HG02571 (cell line): ENCODE measurements at regions not wholly inside any gene's neighbourhood (a gene's known extent, or its start where the extent isn't known, plus 50 kb on each side); places are given as distances from the start of the nearest gene placed in this dataset.
"Not testable (repeated sequence)": the region's sequence is repeated elsewhere in the genome, so short reads cannot be mapped to it uniquely, and the experiment has no call there.

Experiments used
- ATAC-seq: cut with Tn5 transposase; IDR thresholded peaks from one replicate; pipeline ENCODE4 v1.9.1; 2021; ENCODE audit warnings: mild to moderate bottlenecking, moderate library complexity; ENCODE audit not compliant: unreplicated experiment

DNA sequence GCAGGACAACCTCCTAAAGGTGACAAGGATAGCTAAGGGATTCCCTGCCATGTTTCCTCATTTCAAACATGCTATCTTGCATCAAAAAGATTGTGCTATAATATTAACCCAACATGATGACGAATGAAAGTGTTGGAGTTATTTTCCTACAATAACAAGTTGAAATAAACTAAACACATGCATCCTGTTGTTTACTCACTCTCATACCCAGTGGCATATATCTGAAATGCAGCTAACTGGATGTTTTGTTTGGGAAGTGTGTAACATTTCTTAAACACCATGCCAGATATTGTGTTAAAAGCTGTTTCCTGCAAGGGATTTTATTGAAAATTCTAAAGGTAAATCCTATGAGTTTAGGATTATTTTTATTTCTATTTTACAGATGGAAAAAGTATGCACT is 139.6 kb downstream of the TFPI2 start:
- ATAC-seq: no peak

DNA sequence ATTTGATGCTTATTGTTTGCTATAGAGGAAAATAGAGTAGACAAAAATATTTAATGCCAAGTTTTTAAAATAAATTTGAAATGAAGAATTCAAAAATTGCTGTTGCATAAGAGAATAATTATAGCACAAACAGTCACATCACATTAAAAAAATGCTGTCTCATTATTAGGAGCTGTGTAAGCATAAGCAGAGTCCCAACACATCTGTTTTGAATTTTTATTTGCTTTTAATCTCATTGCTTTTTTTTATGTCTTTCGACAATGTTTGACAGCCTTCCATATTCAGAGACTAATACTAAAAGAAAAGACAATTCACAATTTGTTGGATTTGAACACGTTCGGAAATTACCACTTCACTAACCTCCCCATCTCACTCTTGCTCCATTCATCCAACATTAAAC is 143.5 kb downstream of the TFPI2 start:
- ATAC-seq: no peak

DNA sequence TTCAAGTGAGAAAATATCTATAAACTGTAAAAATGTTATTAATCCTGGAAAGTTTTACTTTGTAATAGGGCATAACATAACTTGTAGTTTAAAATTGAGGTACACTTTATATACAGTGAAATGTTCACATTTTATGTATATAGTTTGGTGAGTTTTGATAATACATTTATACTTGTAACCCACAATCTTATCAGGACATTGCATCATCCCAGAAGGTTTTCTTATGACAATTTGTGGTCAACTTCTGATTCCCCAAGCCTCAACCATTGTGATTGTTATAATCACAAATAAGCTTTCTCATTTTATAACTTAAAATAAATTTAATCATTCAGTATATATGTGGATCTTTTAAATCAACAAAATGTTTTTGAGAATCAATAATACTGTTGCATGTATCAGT is 151.1 kb downstream of the TFPI2 start:
- ATAC-seq: no peak

DNA sequence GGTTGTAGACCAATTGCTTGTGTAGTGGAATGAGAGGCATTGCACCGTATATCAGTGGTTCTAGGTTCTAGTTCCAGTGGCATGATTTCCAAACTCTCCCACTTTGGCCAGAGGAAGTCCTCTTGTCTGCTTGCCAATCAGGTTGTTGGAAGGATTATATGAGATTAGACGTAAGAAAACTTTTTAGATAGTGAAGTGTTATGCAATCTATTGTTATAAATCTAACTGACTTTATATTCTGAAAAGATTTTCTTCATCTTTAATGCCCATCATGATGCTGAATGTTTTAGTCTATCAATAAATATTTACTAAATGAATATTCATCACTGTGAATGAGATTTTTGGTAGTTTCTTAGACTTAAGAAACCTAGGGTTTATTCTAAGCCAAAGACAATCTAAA is 152.6 kb downstream of the TFPI2 start:
- ATAC-seq: no peak

DNA sequence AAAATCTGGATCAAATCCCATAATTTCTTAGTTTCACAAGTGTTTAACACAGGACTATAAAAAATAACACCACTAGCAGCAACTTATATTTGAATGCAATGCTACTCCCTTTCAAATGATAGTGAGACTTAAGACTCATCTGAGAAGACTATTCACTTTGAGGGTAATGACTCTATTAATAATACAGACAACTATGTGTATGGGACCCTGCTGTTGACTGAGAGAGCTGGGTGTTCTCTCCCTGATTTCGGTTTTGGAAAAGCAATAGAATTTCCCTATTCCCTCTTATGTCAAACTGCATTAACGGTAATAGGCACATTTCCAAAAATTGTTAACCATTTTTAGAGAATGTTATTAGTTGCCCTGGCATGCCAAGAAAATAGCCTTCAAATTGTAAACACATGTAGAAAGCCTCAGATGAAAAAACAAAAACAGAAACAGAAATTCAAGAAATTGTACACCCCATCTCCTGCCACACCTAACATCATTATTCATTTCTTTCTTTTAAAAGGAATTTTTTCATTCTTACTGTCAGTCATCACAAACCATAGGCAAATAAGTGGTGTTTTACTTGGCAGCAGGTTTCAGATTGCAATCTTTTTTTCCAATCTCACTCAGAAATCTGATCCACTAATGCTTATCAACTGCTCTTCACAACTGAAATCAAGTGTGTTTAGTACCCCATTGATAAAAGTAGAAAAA is 153.7 kb downstream of the TFPI2 start:
- ATAC-seq: no peak

DNA sequence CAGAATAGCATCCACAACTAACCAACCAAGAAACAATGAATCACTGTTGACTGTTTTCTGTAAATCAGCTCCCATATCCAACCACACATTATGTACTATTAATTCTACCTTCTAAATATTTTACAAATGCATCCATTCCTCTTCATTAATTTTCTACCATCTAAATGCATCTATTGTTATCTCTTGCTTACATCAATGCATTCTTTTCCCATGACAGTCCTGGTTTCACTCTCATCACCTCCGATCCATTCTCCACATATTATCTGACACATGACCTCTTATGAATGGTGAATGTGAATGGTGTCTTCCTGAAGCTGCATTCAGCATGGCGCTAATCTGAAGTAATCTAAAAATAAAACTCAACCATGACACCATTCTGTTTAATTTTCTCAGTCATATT is 153.8 kb upstream of the CALCR start:
- no peak for ATAC-seq

DNA sequence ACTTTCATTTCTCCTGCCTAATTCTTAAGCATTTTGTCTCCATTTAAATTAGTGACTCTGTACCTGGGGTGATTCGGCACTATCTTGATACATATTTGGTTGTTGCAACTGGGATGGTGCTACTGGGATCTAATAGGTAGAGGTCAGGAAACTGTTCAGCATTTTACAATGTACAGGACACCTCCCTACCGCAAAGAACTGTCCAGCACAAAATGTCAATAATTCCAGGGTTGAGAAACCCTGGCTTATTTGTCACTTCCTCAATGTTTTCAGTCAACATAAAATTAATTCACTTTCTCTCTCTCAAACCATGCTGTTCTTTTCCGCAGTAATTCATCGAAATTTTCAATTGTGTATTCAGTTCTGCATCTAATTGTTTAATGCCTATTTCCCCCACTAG is 151.4 kb upstream of the CALCR start:
- no peak for ATAC-seq

DNA sequence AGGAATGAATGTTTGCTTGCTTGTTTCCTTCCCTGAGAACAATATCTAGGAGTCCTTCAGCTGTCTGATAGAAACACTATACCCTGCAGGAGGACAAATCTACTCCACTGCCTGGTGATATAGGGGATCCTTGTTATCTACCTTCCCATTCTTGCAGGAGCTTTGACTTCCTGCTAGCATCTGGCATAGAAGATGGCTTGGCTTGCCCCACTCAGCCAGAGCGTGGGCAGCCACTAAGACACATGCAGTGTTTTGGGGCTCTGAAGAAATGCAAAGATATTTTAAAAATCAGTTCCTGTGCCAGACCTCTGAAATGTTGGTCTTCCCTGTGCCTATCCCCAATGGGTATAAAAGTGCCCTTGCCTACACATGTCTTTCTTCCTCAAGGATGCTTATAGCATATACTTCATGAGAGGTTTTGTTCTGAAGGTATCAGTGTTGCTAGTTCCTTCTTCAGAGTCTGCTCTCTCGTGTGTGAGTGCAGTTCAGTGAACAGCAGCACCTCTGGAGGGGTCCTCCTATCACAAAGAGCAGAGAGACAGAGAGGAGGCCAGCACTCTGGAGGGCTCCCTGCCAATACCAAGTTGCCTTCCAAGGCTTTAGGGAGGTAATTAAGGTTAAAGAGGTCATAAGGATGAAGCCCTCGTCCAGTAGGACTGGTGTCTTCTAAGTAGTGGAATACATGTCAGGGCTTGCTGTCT is 149.1 kb upstream of the CALCR start:
- ATAC-seq: no peak

DNA sequence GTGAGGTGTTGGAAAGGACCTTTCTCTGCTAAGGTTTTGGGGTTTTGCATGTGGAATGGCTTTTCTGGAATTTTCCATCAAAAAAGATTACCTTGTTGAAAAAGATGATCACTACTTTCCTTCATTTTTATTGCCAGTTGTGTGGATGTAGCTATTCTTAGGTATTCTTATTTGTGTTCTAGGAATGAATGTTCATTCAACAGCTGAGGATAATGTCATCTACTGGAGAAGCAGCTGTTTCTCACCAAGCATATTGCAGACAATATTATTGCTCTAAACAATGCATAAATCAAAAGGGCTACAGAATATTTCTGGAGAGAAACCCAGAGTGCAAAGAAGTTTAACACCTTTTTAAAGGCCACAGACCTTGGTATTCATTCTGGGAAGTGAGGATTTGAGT is 145.6 kb upstream of the CALCR start:
- ATAC-seq: no peak

DNA sequence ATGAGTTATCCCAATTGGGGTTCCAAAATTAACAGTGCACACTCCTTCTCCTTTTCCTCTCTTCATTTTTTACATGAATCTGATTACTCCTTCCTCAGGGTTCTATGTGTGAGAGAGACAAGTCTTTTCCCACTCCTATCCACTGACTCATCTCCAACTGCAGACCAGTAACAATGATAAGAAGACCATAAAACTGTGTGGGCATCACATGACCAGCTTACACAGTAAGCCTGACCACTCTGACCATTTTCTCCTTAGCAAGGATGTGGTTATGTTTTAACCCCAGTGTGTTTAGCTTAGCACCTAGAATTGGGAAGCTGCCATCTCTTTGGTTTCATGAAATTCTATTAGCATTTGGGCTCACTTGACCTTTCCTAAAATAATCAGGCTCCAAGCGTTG is 145.0 kb upstream of the CALCR start:
- ATAC-seq: no peak

DNA sequence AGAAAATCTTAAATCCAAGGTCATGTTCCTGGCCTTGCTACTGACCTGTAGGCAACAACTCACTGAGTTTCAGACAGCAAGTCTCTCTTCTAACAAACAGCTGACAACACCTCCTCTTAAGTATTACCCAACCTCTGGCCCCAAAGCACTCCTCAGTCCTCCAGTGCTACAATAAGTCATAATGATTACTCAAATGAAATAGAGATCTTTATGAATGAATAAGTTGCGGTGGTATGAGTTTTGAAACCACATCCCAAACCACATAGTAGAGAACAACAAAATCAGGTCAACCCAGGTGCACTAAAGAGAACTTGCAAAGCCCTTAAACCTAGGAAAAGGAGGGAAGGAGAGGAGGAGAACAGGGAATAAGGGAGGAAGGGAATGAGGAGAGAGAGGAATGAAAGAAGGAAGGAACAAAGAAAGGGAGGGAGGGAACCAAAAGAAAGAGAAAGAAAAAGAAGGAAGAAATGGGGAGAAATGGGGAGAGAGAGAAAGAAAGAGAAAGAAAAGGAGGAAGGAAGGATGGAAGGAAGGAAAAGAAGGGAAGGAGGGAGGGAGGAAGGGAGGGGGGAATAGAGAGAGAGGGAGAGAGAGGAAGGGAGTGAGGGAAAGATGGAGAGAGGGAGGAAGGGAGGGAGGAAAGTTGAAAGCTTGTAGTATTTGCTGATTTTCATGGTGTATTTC is 142.8 kb upstream of the CALCR start:
- no peak for ATAC-seq

DNA sequence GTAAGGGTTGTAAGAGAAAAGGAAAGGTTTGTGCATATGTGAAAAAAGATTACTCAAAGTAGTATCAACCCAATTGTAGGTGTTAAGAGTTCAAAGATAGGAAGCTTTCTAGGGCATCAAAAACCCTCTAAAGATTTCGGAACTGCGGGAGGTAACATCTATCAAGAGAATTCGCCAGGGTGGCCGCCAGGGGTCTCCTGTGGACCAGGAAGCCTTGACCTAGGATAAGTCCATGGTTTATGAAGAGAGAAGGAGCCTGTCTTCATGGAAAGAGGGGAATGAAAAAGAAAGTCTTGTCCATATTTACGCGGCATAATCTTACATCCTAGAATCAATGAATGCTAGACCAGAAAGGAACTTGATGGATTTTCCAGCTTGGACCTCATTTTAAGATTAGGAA is 140.7 kb upstream of the CALCR start:
- ATAC-seq: no peak

DNA sequence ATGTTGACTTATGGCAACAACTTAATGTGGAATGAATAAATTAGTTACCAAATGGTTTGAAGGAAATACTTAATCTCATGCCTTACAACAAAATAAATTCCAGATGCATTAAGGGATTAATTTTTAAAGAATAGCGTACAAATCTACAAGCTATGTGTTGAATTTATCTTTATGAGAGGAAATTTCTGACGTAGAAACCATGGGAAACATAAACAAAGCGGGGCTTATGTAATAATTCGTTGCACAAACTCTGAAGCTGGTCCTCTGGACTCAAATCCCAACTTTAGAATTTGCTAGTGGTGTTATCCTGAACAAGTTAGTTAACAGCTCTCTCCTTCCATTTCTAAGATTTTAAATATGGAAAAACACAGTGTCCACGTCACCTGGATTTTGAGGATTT is 137.4 kb upstream of the CALCR start:
- no peak for ATAC-seq

DNA sequence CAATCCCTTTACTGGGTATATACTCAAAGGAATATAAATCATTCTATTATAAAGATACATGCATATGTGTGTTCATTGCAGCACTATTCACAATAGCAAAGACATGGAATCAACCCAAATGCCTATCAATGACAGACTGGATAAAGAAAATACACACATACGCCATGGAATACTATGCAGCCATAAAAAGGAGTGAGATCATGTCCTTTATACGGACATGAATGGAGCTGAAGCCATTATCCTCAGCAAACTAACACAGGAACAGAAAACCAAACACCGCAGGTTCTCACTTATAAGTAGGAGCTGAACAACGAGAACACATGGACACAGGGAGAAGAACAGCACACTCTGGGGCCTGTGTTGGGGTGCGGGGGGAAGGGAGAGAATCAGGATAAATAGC is 133.7 kb upstream of the CALCR start:
- not testable (repeated sequence) for ATAC-seq

DNA sequence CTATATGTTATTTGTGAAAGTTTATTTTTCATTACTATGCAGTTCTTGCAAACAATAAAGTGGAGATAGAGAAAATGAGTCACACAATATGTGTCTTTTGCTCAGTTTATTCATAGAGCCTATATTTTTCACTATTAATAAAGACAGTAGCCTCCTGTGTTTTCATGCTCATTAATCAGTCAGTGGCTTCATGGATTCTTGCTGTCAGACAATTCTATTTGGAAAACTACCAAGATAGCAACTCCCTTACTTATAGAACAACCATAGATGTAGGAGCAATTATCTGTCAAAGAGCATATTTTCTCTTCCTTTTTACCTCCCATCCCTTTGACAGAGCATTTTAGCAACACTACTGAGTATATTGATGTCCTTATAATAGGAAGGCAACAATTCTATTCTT is 132.7 kb upstream of the CALCR start:
- ATAC-seq: no peak

DNA sequence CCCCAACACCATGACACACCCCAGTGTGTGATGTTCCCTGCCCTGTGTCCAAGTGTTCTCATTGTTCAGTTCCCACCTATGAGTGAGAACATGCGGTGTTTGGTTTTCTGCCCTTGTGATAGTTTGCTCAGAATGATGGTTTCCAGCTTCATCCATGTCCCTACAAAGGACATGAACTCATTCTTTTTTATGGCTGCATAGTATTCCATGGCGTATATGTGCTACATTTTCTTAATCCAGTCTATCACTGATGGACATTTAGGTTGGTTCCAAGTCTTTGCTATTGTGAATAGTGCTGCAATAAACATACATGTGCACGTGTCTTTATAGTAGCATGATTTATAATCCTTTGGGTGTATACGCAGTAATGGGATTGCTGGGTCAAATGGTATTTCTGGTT is 131.6 kb upstream of the CALCR start:
- ATAC-seq: not testable (repeated sequence)

DNA sequence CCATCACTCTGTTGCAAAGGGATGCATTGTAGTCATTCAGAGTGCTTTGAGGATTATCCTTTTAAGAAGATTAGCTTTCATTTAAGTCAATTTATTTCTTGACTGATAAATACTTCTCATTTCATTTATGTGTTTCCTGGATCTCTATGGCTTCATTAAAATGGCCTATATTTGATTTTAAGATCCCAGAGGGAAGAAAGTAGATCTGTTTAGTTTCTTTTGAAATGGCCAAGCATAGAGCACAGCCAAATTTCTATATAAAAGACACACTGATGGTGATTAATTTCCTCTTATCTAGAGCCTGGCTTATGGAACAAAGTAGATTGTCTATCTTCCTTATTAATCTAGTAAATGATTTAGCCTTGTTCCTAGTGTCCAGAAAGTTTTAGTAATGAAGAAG is 129.7 kb upstream of the CALCR start:
- ATAC-seq: no peak

DNA sequence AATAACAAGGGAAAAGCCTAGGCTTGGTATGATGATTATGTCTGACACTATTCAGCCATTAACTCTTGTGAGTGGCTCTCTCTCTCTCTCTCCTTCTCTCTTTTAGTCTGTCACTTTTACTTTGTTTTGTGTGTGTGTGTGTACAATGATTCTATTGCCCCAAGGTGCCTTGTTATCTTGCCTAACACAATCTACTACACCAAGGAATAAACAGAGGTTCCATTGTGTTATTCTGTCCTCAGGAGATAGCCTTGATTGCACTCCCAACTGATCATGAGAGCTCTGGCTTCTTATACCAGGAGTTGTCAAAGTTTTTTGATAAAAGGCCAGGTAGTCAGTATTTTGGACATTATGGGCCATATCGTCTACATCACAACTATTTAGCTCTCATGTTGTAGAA is 123.4 kb upstream of the CALCR start:
- ATAC-seq: no peak

DNA sequence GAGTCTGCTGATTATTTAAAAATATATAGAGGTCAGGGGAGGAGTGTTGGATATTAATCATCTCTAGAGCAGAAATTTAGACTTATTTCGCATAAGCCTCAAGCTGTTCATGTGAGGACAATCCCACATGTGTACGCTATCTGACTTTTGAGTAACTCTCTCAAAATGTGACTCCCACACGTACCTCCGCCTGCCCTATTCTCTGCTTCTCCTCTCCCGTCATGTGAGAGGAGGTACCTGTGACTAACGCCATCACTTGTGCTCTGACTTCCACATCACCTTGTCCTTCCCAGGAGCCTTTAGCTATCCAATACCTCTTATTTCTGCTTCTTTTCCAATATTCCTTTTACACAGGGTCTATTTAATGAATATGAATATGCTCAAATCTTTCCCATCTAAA is 119.3 kb upstream of the CALCR start:
- no peak for ATAC-seq

DNA sequence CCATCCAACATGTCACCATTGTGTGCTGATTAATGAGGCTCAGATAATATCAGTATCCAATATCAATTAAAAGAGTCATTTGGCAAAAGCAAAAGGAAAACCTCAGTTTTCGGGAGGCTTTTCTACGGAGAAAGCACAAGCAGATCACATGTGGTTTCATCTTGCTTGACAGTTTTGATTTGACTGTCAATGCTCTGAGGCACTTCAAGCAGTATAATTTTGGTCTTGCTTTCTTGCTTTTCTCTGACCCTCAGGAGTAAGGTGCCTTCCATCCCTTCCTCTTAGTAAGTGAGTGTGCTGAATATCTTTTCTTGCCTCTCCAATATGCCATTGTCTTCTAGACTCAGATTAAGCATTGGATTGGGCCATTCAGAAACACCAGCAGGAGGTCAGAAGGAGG is 115.5 kb upstream of the CALCR start:
- ATAC-seq: no peak

DNA sequence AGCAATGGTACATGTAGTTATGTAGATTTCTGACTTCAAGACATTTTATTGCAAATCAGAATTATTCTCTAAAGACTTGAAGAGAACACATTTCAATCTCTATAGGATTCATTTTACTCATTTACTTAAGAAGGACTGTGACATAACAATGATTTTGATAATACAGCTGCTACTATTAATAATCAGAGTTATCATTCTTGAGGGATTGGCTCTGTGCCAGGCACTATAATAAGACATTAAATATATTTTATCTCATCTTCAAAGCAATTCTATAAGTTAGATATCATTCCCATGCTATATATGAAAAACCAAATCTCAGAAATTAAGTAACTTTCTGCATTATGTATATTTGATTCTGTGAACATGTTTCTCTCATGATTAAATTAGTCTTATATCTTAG is 103.7 kb upstream of the CALCR start:
- ATAC-seq: no peak

DNA sequence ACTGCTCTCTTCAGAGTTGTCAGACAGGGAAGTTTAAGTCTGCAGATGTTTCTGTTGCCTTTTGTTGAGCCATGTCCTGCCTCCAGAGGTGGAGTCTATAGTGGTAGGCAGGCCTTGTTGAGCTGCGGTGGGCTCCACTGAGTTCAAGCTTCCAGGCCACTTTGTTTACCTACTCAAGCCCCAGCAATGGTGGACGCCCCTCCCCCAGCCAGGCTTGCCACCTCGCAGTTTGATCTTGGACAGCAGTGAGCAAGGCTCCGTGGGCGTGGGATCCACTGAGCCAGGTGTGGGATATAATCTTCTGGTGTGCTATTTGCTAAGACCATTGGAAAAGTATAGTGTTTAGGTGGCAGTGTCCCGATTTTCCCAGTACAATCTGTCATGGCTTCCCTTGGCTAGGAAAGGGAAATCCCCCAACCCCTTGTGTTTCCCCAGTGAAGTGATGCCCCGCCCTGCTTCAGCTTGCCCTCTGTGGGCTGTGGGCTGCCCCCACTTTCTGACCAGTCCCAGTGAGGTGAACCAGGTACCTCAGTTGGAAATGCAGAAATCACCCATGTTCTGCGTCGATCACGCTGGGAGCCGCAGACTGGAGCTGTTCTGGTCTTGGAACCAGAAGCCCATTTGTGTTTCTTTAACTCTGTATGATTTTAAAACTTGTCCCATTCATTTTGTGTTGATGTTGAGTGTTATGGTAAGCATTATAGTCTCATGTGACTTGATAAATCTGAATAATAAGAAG is 89.2 kb upstream of the CALCR start:
- no peak for ATAC-seq
